ENCODE measurements at regions not wholly inside any gene's neighbourhood (a gene's known extent, or its start where the extent isn't known, plus 50 kb on each side); places are given as distances from the start of the nearest gene placed in this dataset.

GRCh38 chr18:27662537-27662936, 477.4 kb upstream of the CHST9 start:
- TF ChIP-seq CTCF (conservative IDR thresholded peaks at IDR 0.05) (no peak), EZH2 (IDR thresholded peaks at IDR 0.05; ENCODE audit: low read depth) (no peak)

Measured in PC-9 (cell line).